Esophagus muscularis mucosa (tissue), 4 donors: ENCODE measurements at regions not wholly inside any gene's neighbourhood (a gene's known extent, or its start where the extent isn't known, plus 50 kb on each side); places are given as distances from the start of the nearest gene placed in this dataset.
"Not testable (repeated sequence)": the region's sequence is repeated elsewhere in the genome, so short reads cannot be mapped to it uniquely, and the experiment has no call there.

Source experiments
- DNase-seq: peaks from one replicate; pipeline ENCODE4 v3.0.0-alpha.2; 2017; ENCODE audit errors: extremely low spot score
- H3K27ac ChIP-seq, 4 donors: fragments of 200-600 bp; sonication (generic); replicated peaks in 1 of 4; 1 replicate in 3 of 4; 2 replicates in 1 of 4; pipeline ENCODE4 v1.5.1; 2016 to 2019; ENCODE audit warnings: mild to moderate bottlenecking in 1 of 4
- H3K27me3 ChIP-seq, 4 donors: fragments of 200-600 bp; sonication (generic); one replicate each; pipeline versions ENCODE4 v1.5.1 to v1.6.0; 2016 to 2019
- H3K36me3 ChIP-seq, 4 donors: fragments of 200-600 bp; sonication (generic); one replicate each; pipeline ENCODE4 v1.5.1; 2016 to 2019
- H3K4me1 ChIP-seq, 4 donors: fragments of 200-600 bp; sonication (generic); one replicate each; pipeline ENCODE4 v1.5.1; 2016 to 2019
- H3K4me3 ChIP-seq, 4 donors: fragments of 200-600 bp; sonication (generic); 1 replicate in 2 of 4; 2 replicates in 2 of 4; pipeline ENCODE4 v1.5.1; 2016 to 2019; ENCODE audit warnings: mild to moderate bottlenecking in 4 of 4, moderate library complexity in 1 of 4
- H3K9me3 ChIP-seq, 4 donors: fragments of 200-600 bp; sonication (generic); 1 replicate in 3 of 4; 2 replicates in 1 of 4; pipeline ENCODE4 v1.5.1; 2016 to 2019
- EP300 ChIP-seq: sonication (generic); formaldehyde crosslinking; IDR thresholded peaks from one replicate; pipeline ENCODE4 v1.6.1; 2017; ENCODE audit warnings: antibody characterized with exemption
- POLR2A ChIP-seq: fragments of 450-650 bp; IDR thresholded peaks from one replicate; pipeline ENCODE4 v1.6.1; 2017; ENCODE audit warnings: antibody characterized with exemption, moderate library complexity, mild to moderate bottlenecking, low read depth
- POLR2AphosphoS5 ChIP-seq, 2 donors: sonication (generic); formaldehyde crosslinking; IDR thresholded peaks; one replicate each; pipeline ENCODE4 v1.6.1; 2017; ENCODE audit warnings: antibody characterized with exemption in 2 of 2
- WGBS: methylation state at CpG from one replicate; pipeline ENCODE4 v1.1.5; 2018; 5-methylcytosine and 5-hydroxymethylcytosine counted together
- intact Hi-C: fragments of 100-400 bp; cut with DNase I; formaldehyde crosslinking; loops from one replicate; pipeline ENCODE4 v1.15.1; 2023
- TF ChIP-seq, protein P1 (sequence below), 3 experiments: fragments of 200-600 bp in 2 of 3; fragments of 450-650 bp in 1 of 3; sonication (generic) in 2 of 3; IDR thresholded peaks; one replicate each; pipeline ENCODE4 v1.5.1; 2017 to 2019; ENCODE audit warnings: antibody characterized with exemption in 3 of 3, mild to moderate bottlenecking in 2 of 3, moderate library complexity in 1 of 3

GRCh38 chr21:35382696-35383095, 333.6 kb upstream of the RUNX1 start:
- H3K4me1 ChIP-seq = no peaks in the 10 kb centered on the region
- no peak overlapping the region for H3K27ac ChIP-seq
- TF ChIP-seq POLR2A (no peak), EP300 (no peak), POLR2AphosphoS5 (IDR thresholded peaks at IDR 0.05) (no peak)
- TF ChIP-seq, protein P1, sequence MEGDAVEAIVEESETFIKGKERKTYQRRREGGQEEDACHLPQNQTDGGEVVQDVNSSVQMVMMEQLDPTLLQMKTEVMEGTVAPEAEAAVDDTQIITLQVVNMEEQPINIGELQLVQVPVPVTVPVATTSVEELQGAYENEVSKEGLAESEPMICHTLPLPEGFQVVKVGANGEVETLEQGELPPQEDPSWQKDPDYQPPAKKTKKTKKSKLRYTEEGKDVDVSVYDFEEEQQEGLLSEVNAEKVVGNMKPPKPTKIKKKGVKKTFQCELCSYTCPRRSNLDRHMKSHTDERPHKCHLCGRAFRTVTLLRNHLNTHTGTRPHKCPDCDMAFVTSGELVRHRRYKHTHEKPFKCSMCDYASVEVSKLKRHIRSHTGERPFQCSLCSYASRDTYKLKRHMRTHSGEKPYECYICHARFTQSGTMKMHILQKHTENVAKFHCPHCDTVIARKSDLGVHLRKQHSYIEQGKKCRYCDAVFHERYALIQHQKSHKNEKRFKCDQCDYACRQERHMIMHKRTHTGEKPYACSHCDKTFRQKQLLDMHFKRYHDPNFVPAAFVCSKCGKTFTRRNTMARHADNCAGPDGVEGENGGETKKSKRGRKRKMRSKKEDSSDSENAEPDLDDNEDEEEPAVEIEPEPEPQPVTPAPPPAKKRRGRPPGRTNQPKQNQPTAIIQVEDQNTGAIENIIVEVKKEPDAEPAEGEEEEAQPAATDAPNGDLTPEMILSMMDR (IDR thresholded peaks at IDR 0.05) = no peak
- DNase-seq = no peak
- H3K36me3 ChIP-seq = no peaks in the 10 kb centered on the region
- H3K9me3 ChIP-seq = no peaks in the 10 kb centered on the region
- no peak overlapping the region for H3K4me3 ChIP-seq
- intact Hi-C loops = no loop called here
- 83% methylated on average over 6 of the region's 6 CpGs for WGBS
- no peaks in the 10 kb centered on the region for H3K27me3 ChIP-seq

GRCh38 chr21:35381743-35382310, 332.7 kb upstream of the RUNX1 start:
- Histone ChIP-seq H3K4me1 (no peaks in the 10 kb centered on the region), H3K27me3 (no peaks in the 10 kb centered on the region), H3K9me3 (no peaks in the 10 kb centered on the region), H3K36me3 (no peaks in the 10 kb centered on the region), H3K4me3 (no peak overlapping the region), H3K27ac (no peak overlapping the region)
- no peak for DNase-seq
- TF ChIP-seq POLR2AphosphoS5 (IDR thresholded peaks at IDR 0.05) (no peak), EP300 (no peak), POLR2A (no peak)
- TF ChIP-seq, protein P1 (IDR thresholded peaks at IDR 0.05) = no peak
- intact Hi-C loops = no loop called here
- whole genome bisulfite sequencing = 92% methylated on average over 6 of the region's 6 CpGs

DNA sequence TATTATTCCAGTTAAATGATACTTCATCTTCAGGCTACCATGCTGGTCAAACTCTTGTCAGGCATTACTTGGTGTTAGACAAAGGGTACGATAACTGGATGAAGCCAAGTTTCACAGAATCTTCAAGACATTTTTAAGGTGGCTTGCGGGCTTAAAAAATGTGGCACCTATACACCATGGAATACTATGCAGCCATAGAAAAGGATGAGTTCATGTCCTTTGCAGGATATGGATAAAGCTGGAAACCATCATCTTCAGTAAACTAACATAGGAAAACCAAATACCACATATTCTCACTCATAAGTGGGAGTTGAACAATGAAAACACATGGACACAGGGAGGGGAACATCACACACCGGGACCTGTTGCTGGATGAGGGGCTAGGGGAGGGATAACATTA, 331.2 kb upstream of the RUNX1 start:
- H3K9me3 ChIP-seq, H3K36me3 ChIP-seq, H3K27ac ChIP-seq, H3K4me1 ChIP-seq, intact Hi-C loops, H3K4me3 ChIP-seq, H3K27me3 ChIP-seq, DNase-seq: not testable (repeated sequence)
- 97% methylated on average over 3 of the region's 3 CpGs for WGBS

DNA sequence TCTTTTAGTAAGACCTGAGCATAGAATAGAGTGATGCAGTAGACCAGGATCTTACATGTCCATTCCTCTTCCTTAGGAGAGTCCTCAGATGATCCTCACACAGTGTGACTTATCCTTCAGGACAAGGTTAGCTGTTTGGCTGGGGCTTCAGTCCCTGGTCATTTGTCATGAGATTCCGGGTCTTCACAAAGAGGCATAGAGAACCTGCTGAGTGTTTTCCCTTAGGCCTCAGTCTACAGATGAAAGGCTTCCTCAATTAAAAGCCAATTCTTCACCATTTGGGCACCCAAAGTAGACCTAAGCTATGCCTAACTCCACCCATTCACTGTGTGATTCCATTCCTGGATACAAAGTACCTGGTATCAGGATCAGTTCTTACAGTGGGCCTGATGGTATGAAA, 329.8 kb upstream of the RUNX1 start:
- no peaks in the 10 kb centered on the region for H3K9me3 ChIP-seq
- WGBS = 91% methylated on average over 1 of the region's 1 CpG
- no peaks in the 10 kb centered on the region for H3K27me3 ChIP-seq
- H3K27ac ChIP-seq = no peak overlapping the region
- no peak for DNase-seq
- no peaks in the 10 kb centered on the region for H3K36me3 ChIP-seq
- H3K4me1 ChIP-seq = no peaks in the 10 kb centered on the region
- TF ChIP-seq POLR2AphosphoS5 (IDR thresholded peaks at IDR 0.05) (no peak), POLR2A (no peak), EP300 (no peak)
- TF ChIP-seq, protein P1 (IDR thresholded peaks at IDR 0.05) = no peak
- intact Hi-C loops = no loop called here
- no peak overlapping the region for H3K4me3 ChIP-seq

GRCh38 chr21:35377505-35378090, 328.5 kb upstream of the RUNX1 start:
- no peak for DNase-seq
- no peaks in the 10 kb centered on the region for H3K9me3 ChIP-seq
- H3K4me1 ChIP-seq = no peaks in the 10 kb centered on the region
- TF ChIP-seq EP300 = no peak
- TF ChIP-seq, protein P1 (IDR thresholded peaks at IDR 0.05) = no peak
- TF ChIP-seq POLR2A = no peak
- no peak for TF ChIP-seq POLR2AphosphoS5 (IDR thresholded peaks at IDR 0.05)
- H3K27ac ChIP-seq = no peak overlapping the region
- intact Hi-C loops = no loop called here
- WGBS = 82% methylated on average over 7 of the region's 7 CpGs
- H3K4me3 ChIP-seq = no peak overlapping the region
- no peaks in the 10 kb centered on the region for H3K27me3 ChIP-seq
- H3K36me3 ChIP-seq = no peaks in the 10 kb centered on the region
